GM19395 (cell line): ENCODE measurements at regions not wholly inside any gene's neighbourhood (a gene's known extent, or its start where the extent isn't known, plus 50 kb on each side); places are given as distances from the start of the nearest gene placed in this dataset.
"Not testable (repeated sequence)": the region's sequence is repeated elsewhere in the genome, so short reads cannot be mapped to it uniquely, and the experiment has no call there.

Experiments used
- ATAC-seq: cut with Tn5 transposase; IDR thresholded peaks from one replicate; pipeline ENCODE4 v1.9.1; 2021; ENCODE audit warnings: mild to moderate bottlenecking, moderate library complexity; ENCODE audit not compliant: unreplicated experiment

- no peak for ATAC-seq
Measured at GRCh38 chr1:90864681-90865080, 147.6 kb upstream of the BARHL2 start.

GRCh38 chr1:90862782-90863181, 145.7 kb upstream of the BARHL2 start:
- ATAC-seq = no peak

DNA sequence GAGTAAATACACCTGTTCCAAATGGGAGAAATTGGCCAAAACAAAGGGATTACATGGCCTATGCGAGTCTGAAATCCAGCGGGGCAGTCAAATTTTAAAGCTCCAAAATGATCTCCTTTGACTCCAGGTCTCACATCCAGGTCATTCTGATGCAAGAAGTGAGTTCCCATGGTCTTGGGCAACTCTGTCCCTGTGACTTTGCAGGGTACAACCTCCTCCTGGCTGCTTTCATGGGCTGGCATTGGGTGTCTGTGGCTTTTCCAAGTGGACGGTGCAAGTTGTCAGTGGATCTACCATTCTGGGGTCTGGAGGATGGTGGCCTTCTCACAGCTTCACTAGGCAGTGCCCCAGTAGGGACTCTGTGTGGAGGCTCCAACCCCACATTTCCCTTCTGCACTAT, 144.3 kb upstream of the BARHL2 start:
- ATAC-seq = not testable (repeated sequence)

- no peak for ATAC-seq
Measured at GRCh38 chr1:90856463-90857007, 139.4 kb upstream of the BARHL2 start.

DNA sequence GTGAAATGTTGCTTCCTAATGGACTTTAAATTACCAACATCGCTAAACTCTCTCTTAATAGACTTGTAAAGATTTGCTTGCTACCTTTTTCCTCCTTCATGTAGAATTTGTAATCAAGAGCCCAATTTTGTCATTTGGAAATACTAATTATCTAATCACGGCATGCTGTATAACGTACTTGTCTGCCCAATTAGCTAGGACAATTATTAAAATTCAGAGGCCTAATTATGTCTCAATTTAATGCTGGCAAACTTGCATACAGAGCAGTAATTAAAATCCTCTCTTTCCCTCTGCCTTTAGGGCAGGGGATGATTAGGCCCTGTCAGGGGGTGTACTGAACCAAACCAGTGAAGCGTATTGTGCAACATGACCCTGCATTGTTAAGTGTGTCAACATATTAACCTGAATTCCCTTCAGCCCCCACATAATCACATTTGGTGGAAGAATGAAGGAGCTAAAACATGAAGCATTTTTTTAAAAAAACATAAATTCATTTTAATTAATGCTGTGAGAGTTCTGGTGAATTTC, 137.4 kb upstream of the BARHL2 start:
- ATAC-seq = no peak

- ATAC-seq = peak; percentile 15
Measured at GRCh38 chr1:90851711-90852050, 134.6 kb upstream of the BARHL2 start.

DNA sequence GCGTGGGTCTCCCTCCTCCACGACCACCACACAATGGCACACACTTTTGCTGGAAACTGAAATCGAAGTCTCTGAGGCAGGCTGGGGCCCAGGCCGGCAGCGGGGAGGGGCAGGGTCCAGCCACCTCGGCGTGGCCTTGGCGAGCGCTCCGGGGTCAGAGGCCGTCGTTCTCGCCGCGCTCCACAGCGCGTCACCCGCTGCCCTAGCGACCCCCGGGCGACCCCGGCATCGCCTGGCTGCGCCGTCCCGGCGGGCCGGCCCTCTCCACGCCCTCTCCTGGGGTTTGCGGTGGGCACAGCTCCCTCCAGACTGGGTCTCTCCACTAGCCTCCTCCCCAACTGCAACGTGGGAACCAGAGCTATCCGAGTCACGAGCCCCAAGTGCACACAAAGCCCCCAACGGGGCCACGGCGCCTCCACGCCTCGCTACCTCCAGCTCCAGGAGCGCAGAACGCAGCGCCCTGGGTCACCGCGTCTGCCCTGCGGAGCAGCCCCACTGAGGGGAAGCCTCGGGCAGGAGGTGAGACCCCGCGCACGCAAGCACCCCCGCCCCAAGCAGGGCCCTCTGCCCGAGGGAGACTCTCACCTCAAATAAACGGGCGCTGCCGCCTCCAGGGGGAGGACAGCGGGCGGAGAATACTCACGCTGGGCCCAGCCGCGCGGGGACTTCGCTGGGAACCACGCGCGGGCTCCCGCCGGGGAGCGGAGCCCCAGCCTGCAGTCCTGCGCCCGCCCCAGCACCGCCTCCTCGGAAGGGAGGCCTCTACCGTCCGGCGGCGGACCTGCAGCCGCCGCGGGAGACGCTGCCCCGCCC, 134.0 kb upstream of the BARHL2 start:
- ATAC-seq = peak; percentile 96

DNA sequence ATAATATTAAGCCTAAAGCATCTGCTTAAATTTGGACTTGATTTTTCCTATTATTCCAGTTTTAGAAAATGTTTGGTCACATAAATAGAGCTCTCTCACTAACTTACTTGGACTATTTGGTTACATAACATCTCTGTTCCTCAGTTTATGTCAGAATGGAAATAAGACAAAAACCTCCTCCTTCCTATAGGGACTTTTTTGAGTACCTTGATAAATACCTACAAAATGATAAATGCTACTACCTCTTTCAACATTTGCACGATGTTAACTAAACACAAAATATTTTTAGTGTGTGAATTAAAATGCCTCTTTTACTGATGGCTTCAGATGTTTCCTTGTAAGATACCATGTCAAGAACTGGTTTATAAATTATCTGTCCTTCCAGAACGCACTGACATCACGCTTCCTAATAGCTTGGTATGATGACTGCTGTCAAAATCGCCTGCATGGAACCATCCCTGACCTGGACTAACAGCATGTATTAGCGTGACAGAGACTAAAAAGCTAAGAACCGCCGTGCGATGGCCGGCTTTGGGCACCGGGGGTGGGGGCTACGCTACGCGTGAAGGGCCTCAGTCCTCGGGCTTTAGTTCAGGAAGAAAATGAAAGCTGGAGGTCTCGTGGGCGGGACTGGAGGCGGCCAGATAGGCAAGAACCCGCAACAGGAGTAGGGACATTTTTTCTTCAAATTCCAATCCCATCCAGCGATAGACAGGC, 133.2 kb upstream of the BARHL2 start:
- ATAC-seq = peak; percentile 5

DNA sequence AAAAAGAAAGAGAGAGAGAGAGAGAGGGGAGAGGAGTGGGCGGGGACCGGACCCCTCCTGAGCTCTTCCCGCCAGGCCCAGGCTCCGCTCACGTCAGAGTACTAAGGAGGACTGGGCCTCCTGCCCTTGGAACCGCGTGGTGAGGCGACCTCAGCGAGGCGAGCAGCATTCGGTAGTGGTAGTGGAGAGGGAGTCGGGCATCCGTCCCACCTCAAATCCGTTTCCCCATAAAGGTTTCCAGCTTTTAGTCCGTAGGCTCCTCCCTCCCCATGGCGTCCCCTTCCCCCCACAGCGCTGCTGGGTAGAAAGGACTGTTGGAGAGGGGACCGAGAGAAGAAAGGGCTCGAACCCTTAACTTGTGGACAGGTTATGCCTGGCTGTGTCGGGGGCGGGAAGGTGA, 124.4 kb upstream of the BARHL2 start:
- no peak for ATAC-seq

GRCh38 chr1:90840352-90840751, 123.2 kb upstream of the BARHL2 start:
- no peak for ATAC-seq

GRCh38 chr1:90839323-90839722, 122.2 kb upstream of the BARHL2 start:
- no peak for ATAC-seq

DNA sequence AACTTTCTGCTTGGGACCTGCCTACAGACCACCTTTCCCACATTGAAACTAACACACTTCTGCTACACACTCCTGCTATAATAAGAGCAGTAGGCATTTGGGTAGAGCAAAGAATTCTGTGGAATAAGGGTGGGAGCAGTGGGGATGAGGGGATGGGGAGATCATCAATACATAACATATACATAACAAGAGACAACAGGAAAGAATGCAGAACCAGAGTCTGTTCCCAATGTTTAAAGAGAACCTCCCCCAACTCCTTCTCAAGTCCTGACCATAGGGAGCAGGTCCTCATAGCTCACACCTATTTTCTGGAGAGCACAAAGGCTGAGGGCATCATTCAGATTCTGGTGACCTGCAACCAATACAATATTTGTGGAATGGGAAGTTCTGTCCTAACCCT, 121.6 kb upstream of the BARHL2 start:
- ATAC-seq = no peak

DNA sequence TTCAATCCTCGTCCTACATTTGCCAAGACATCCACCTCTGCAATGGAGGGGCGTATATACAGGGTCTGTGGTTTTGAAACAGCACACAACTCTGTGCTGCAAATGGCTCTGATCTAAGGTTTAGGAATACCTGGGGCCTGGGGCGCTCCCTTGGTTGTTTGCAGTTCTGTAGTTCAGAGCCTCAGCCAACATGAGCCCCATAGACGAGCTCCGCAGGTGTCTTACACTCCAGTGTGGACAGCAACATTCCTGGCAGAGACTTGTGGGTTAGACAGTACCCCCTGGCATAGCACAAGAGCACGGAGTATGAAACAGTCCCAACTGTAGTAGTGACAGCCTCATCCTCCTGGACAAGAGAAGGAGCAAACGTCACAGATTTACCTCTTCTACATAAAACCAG, 120.3 kb upstream of the BARHL2 start:
- ATAC-seq = no peak

DNA sequence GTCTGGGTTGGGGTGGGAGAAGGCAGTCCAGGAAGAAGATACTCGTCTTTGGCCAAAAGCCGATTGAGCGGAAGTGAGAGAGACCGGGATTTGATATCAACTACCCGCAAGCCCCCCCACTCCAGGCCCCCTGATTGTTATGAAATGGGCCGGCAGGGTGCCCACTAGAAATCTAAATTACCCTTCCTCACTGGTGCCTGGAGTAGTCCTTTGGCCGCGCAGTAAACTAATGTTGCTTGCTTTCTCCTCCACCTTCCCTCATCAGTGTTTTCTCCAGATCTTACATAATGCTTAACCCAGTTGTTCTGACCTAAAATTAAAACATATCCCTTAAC, 119.2 kb upstream of the BARHL2 start:
- no peak for ATAC-seq

- ATAC-seq = no peak
Measured at GRCh38 chr1:90835661-90836344, 118.7 kb upstream of the BARHL2 start.

DNA sequence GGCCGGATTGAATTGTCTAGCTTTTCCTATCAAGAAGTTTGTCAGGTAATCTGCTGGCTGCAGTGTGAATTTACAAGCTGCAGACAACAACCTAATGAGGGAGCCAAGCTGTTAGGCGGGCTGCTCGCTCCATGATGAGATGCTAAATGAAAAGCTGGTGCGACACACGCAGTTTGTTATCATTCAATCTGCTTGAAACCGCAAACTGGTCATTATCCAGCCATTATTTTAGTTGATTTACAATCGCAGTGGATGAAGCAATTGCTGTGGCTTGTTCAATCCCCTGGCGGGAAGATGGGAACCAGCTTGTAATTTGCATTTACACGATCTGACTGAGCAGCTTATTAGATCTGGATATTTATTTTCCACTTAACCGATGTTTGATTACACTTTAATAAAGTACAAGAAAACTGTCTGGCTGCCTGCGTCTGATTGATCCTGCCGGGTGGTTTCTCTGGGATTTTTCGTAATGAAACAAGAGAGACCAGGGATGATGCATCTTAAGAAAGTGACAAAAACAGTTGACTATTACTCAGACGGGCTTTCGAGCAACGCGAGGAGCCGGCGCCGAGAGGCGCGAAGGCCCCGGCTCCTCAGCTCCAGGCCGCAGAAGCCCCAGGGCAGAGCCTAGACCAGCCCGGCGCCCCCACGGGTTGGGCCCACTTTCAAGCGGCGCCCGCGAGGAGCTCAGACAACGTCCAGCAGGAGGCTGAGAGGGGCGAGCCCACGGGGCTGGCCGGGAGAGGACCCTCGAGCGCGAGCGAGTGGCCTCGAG, 118.0 kb upstream of the BARHL2 start:
- ATAC-seq = no peak

GRCh38 chr1:90834354-90834885, 117.3 kb upstream of the BARHL2 start:
- no peak for ATAC-seq

DNA sequence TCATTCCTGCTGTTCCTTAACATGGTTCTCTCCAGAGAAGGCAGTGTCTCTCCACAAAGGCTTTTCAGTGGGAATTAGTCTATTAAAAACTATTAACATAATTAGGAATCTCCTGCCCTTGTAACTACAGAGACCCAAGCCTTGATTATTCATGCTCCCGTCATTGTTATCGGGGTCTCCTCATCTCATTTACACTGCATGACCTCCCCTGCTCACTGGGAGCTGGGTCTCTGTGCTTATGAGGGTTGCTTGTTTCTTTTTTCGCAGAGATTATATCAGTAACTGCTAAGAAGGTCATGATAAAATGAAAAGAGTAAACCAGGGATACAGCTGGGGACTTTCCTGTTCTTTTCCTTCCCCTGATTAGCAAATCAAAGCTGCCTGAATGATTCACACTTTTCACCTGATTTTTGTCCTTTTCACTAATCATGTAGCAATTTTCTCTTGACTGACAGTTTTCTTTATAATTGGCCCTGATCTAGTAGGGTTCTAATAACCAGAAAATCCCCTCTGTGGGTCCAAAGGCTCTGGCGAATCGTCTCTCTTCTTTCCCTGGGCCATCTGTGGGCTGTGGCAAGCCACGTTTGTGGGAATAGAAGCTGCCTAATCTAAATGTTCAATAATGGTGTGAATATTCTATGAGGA, 116.5 kb upstream of the BARHL2 start:
- ATAC-seq = no peak

GRCh38 chr1:90831910-90832309, 114.8 kb upstream of the BARHL2 start:
- ATAC-seq = no peak

- no peak for ATAC-seq
Measured at GRCh38 chr1:90826834-90827233, 109.7 kb upstream of the BARHL2 start.
